Neural crest cell (in vitro differentiated cells): ENCODE measurements at regions not wholly inside any gene's neighbourhood (a gene's known extent, or its start where the extent isn't known, plus 50 kb on each side); places are given as distances from the start of the nearest gene placed in this dataset.
"Not testable (repeated sequence)": the region's sequence is repeated elsewhere in the genome, so short reads cannot be mapped to it uniquely, and the experiment has no call there.

Experiments
- DNase-seq: peaks from one replicate; pipeline ENCODE4 v3.0.0; 2021; ENCODE audit warnings: low read depth, mixed read lengths, low spot score
- H3K27ac Mint-ChIP-seq: one replicate; pipeline ENCODE4 v1.8.0; 2021; ENCODE audit warnings: mild to moderate bottlenecking, mixed read lengths; ENCODE audit not compliant: unreplicated experiment
- H3K27me3 Mint-ChIP-seq: 2 replicates; pipeline ENCODE4 v1.8.0; 2021; ENCODE audit warnings: low read depth, mild to moderate bottlenecking, mixed read lengths
- H3K36me3 Mint-ChIP-seq: 2 replicates; pipeline ENCODE4 v1.8.0; 2021; ENCODE audit warnings: low read depth, mild to moderate bottlenecking, mixed read lengths
- H3K4me1 Mint-ChIP-seq: 2 replicates; pipeline ENCODE4 v1.8.0; 2021; ENCODE audit warnings: mixed read lengths
- H3K4me3 Mint-ChIP-seq: one replicate; pipeline ENCODE4 v1.8.0; 2021; ENCODE audit warnings: mild to moderate bottlenecking, mixed read lengths
- H3K9me3 Mint-ChIP-seq: 2 replicates; pipeline ENCODE4 v1.8.0; 2021; ENCODE audit warnings: mixed read lengths
- TF ChIP-seq, protein P1 (sequence below): fragments of 200-600 bp; sonication (generic); conservative IDR thresholded peaks from 2 replicates; pipeline ENCODE4 v1.5.0; 2021; ENCODE audit warnings: antibody characterized with exemption, mild to moderate bottlenecking

DNA sequence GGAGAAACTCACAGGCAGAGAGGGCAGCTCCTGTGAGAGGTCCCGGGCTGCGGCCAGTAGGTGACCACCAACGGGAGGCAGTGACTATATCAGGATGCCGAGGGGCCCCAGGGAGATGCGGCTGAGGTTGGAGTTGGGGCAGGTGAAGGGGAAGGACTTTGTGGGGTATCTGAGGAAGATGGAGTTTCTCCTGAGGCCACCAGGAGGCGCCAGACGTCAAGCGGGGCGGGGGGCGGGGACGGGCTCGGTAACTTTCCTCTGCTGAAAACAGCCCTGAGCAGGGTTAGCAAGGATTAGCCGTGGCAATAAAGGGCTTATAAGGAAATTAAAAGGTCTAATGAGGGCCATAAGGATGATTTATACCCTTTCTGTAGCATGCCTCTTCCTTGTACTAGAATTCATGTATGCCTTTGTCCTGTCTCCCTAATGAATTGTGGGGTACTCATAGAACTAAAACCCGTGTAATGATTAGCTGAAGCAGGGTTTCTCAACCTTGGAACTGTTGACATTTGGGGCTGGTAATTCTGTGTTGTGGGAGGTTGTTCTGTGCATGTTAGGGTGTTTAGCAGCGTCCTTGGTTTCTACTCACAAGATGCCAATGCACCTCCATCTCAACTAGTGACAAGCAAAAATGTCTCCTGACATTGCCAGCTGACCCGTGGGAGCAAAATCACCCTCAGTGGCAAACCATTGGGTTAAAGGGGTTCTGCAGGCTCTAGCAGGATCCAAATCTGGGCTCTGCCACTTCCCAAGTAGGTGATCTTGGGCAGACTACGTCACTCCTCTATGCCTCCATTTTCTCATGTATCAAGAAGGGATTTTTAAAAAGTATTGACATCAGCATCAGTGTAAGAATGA, 74.8 kb upstream of the GRIN2A start:
- TF ChIP-seq, protein P1, sequence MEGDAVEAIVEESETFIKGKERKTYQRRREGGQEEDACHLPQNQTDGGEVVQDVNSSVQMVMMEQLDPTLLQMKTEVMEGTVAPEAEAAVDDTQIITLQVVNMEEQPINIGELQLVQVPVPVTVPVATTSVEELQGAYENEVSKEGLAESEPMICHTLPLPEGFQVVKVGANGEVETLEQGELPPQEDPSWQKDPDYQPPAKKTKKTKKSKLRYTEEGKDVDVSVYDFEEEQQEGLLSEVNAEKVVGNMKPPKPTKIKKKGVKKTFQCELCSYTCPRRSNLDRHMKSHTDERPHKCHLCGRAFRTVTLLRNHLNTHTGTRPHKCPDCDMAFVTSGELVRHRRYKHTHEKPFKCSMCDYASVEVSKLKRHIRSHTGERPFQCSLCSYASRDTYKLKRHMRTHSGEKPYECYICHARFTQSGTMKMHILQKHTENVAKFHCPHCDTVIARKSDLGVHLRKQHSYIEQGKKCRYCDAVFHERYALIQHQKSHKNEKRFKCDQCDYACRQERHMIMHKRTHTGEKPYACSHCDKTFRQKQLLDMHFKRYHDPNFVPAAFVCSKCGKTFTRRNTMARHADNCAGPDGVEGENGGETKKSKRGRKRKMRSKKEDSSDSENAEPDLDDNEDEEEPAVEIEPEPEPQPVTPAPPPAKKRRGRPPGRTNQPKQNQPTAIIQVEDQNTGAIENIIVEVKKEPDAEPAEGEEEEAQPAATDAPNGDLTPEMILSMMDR: peak; percentile 76
- Mint-ChIP-seq H3K9me3 (no peaks in the 10 kb centered on the region), H3K27me3 (peaks cover 2% of the 10 kb centered on the region), H3K36me3 (no peaks in the 10 kb centered on the region), H3K4me3 (no peak overlapping the region), H3K27ac (no peak overlapping the region), H3K4me1 (peaks cover 12% of the 10 kb centered on the region)
- DNase-seq: peak; percentile 25

DNA sequence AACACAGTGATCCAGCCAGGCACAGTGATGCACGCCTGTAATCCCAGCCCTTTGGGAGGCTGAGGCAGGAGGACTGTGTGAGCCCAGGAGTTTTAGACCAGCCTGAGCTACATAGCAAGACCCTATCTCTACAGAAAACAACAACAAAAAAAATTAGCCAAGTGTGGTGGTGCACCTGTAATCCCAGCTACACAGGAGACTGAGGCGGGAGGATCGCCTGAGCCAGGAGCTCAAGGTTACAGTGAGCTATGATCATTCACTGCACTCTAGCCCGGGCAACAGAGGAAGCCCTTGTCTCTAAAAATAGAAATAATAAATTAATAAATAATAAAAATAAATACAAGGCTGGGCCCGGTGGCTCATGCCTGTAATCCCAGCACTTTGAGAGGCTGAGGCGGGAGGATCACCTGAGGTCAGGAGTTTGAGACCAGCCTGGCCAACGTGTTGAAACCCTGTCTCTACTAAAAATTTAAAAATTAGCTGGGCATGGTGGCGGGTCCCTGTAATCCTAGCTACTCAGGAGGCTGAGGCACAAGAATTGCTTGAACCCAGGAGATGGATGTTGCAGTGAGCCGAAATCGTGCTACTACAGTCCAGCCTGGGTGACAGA, 75.5 kb upstream of the GRIN2A start:
- H3K36me3 Mint-ChIP-seq, H3K9me3 Mint-ChIP-seq, DNase-seq, H3K27me3 Mint-ChIP-seq, H3K27ac Mint-ChIP-seq, H3K4me3 Mint-ChIP-seq: not testable (repeated sequence)
- peaks cover 12% of the 10 kb centered on the region for H3K4me1 Mint-ChIP-seq

DNA sequence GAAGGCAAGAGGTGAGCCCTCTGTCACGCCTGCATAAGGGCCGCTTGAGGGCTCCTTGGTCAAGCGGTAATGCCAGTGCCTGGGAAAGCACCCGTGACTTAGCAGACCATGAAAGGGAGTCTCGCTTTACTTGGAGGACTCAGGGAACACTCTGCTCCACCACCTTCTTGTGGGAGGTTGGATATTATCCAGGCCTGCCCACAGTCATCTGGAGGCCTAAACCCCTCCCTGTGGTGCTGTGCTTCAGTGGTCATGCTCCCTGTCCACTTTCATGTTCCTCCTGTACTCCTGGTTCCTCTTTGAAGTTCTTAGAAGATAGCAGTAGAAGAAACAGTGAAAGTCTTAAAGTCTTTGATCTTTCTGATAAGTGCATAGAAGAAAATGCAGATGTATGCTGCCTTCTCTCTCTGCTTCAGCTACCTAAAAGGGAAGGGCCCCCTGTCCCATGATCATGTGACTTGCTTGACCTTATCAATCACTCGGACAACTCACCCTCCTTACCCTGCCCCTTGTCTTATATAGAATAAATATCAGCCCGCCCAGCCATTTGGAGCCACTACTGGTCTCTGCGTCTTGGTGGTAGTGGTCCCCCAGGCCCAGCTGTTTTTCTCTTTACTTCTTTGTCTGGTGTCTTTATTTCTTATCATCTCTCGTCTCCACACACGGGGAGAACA, 76.8 kb upstream of the GRIN2A start:
- not testable (repeated sequence) for H3K36me3 Mint-ChIP-seq, H3K9me3 Mint-ChIP-seq, H3K4me3 Mint-ChIP-seq, DNase-seq, H3K27me3 Mint-ChIP-seq
- H3K27ac Mint-ChIP-seq: peak overlapping the region; percentile 78
- H3K4me1 Mint-ChIP-seq: peaks cover 12% of the 10 kb centered on the region

DNA sequence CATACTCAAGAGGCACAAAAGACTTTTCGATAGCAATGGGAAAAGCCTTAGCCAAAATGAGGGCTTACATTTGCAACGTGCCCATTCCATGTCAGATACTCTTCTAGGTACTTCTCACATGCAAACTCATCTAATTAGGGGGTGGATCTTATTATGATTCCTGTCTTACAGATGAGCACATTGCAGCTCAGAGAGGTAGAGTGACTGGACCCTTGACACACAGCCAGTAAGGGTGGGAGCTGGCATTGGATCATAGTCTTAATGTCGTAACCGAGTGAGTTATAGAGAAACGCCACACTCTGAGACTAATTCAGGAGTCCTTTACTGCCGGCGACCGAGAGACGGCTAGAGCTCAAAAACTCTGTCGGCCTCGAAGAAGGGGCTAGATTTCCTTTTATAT, 78.8 kb upstream of the GRIN2A start:
- Mint-ChIP-seq H3K4me3 (no peak overlapping the region), H3K27ac (no peak overlapping the region), H3K4me1 (peaks cover 11% of the 10 kb centered on the region), H3K27me3 (no peaks in the 10 kb centered on the region), H3K9me3 (no peaks in the 10 kb centered on the region), H3K36me3 (no peaks in the 10 kb centered on the region)
- TF ChIP-seq, protein P1: no peak
- DNase-seq: no peak

DNA sequence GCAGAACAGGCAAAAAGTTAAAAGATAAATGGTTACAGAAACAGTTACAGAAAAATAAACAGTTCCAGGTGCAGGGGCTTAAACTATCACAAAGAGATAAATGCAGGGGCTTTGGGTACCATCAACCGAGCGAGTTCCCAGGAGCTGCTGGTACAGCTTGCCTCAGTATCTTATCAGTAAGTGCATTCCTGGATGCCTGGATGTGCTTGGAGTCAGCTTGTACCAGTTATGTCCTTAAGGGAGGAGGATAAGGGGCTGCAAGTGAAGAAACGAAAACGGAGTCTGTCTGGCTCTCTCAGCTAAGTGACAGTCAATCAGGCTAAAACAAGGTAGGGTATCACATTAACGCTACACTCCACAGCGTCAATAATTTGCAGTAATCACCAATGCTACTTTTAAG, 79.3 kb upstream of the GRIN2A start:
- not testable (repeated sequence) for H3K4me1 Mint-ChIP-seq, H3K27me3 Mint-ChIP-seq, DNase-seq, H3K27ac Mint-ChIP-seq, H3K9me3 Mint-ChIP-seq, H3K4me3 Mint-ChIP-seq, H3K36me3 Mint-ChIP-seq

DNA sequence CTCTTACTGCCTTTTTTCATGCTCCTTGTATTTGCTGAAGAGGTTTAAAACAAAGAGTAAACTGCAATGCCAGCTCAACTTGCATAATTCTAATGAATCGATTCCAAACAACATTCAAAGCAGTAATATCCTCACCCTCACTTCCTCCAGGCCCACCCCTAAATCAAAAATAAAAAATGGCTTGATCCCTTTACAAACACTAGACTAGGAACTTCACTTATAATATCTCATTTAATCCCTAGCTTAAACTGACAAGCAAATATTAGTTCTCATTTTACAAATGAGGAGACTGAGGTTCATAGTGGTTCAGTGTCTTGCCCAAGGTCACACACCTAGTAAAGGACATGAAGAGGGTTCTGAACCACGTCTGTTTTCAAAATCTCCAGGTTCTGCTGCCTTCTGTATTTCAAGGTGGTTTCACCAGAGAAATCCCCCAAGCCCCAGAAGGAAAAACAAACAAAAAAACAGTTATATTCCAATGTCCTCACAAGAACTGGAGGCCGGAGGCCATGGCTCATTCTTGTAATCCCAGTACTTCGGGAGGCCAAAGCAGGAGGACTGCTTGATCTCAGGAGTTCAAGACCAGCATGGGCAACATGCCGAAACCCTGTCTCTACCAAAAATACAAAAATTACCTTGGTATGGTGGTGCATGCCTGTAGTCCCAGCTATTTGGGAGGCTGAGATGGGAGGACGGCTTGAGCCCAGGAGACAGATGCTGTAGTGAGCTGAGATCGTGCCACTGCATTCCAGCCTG, 80.3 kb upstream of the GRIN2A start:
- Mint-ChIP-seq H3K36me3 (no peaks in the 10 kb centered on the region), H3K4me1 (peaks cover 4% of the 10 kb centered on the region), H3K27me3 (no peaks in the 10 kb centered on the region), H3K27ac (no peak overlapping the region), H3K9me3 (no peaks in the 10 kb centered on the region), H3K4me3 (no peak overlapping the region)
- no peak for DNase-seq
- TF ChIP-seq, protein P1: no peak
